ENCODE measurements at regions not wholly inside any gene's neighbourhood (a gene's known extent, or its start where the extent isn't known, plus 50 kb on each side); places are given as distances from the start of the nearest gene placed in this dataset.

- TF ChIP-seq CTCF (IDR thresholded peaks at IDR 0.05) (no peak), POLR2A (IDR thresholded peaks at IDR 0.05) (no peak)
Measured at GRCh38 chr11:37391615-37392014, 793.6 kb upstream of the RAG2 start.

All from ovary (tissue), 3 donors.